ENCODE measurements at regions not wholly inside any gene's neighbourhood (a gene's known extent, or its start where the extent isn't known, plus 50 kb on each side); places are given as distances from the start of the nearest gene placed in this dataset.

DNA sequence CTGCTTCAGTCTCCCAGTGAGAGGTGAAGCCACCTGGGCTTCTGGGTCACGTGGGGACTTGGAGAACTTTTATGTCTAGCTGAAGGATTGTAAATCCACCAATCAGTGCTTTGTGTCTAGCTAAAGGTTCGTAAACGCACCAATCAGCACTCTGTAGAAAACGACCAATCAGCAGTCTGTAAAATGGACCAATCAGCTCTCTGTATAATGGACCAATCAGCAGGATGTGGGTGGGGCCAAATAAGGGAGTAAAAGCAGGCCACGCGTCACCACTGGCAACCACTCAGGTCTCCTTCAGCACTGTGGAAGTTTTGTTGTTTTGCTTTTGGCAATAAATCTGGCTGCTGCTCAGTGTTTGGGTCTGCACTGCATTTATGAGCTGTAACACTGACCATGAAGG lies 69.1 kb upstream of the NREP start:
- TF ChIP-seq POLR2A (IDR thresholded peaks at IDR 0.05) = no peak
- TF ChIP-seq, protein P1, sequence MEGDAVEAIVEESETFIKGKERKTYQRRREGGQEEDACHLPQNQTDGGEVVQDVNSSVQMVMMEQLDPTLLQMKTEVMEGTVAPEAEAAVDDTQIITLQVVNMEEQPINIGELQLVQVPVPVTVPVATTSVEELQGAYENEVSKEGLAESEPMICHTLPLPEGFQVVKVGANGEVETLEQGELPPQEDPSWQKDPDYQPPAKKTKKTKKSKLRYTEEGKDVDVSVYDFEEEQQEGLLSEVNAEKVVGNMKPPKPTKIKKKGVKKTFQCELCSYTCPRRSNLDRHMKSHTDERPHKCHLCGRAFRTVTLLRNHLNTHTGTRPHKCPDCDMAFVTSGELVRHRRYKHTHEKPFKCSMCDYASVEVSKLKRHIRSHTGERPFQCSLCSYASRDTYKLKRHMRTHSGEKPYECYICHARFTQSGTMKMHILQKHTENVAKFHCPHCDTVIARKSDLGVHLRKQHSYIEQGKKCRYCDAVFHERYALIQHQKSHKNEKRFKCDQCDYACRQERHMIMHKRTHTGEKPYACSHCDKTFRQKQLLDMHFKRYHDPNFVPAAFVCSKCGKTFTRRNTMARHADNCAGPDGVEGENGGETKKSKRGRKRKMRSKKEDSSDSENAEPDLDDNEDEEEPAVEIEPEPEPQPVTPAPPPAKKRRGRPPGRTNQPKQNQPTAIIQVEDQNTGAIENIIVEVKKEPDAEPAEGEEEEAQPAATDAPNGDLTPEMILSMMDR (IDR thresholded peaks at IDR 0.05 in 4 of 5, conservative IDR thresholded peaks at IDR 0.05 in 1 of 5) = no peak
